Activated T-cell treated with anti-CD3 and anti-CD28 coated beads, Interleukin-2, amount 50 U/mL, for 72 hours (primary cell): ENCODE measurements at regions not wholly inside any gene's neighbourhood (a gene's known extent, or its start where the extent isn't known, plus 50 kb on each side); places are given as distances from the start of the nearest gene placed in this dataset.

Experiments used
- ATAC-seq, 2 donors: fragments of 150-1000 bp; cut with Tn5 transposase; replicated peaks in 1 of 2; 2 replicates each; pipeline ENCODE4 v1.10.0; 2021; ENCODE audit warnings: moderate library complexity in 2 of 2, mild to moderate bottlenecking in 1 of 2
- DNase-seq, 2 donors: peaks; one replicate each; pipeline ENCODE4 v3.0.0; 2021 to 2022; ENCODE audit warnings: mixed read lengths in 1 of 2
- H3K27ac Mint-ChIP-seq: one replicate; pipeline ENCODE4 v1.8.0; 2022; ENCODE audit warnings: mild to moderate bottlenecking, moderate library complexity, mixed read lengths
- H3K27me3 Mint-ChIP-seq: one replicate; pipeline ENCODE4 v1.8.0; 2022; ENCODE audit warnings: low read depth, mixed read lengths
- H3K36me3 Mint-ChIP-seq, 2 donors: one replicate each; pipeline ENCODE4 v1.8.0; 2022; ENCODE audit warnings: mixed read lengths in 2 of 2, mild to moderate bottlenecking in 1 of 2; ENCODE audit not compliant: insufficient read depth in 2 of 2
- H3K4me1 Mint-ChIP-seq: one replicate; pipeline ENCODE4 v1.8.0; 2022; ENCODE audit warnings: low read depth, mixed read lengths
- H3K4me3 Mint-ChIP-seq, 2 donors: one replicate each; pipeline ENCODE4 v1.8.0; 2022; ENCODE audit warnings: mild to moderate bottlenecking in 2 of 2, mixed read lengths in 2 of 2, moderate library complexity in 2 of 2
- H3K9me3 Mint-ChIP-seq, 2 donors: one replicate each; pipeline ENCODE4 v1.8.0; 2022; ENCODE audit warnings: mixed read lengths in 2 of 2

- no peak overlapping the region for H3K4me3 Mint-ChIP-seq
- no peak for ATAC-seq
- H3K27me3 Mint-ChIP-seq, result no peaks in the 10 kb centered on the region
- peaks cover 23% of the 10 kb centered on the region for H3K4me1 Mint-ChIP-seq
- no peak for DNase-seq
- no peaks in the 10 kb centered on the region for H3K9me3 Mint-ChIP-seq
- no peak overlapping the region for H3K27ac Mint-ChIP-seq
- H3K36me3 Mint-ChIP-seq, result no peaks in the 10 kb centered on the region
These were observed 73.1 kb upstream of the PRDX6 start for GRCh38 chr1:173403996-173404395.

- Mint-ChIP-seq H3K9me3 (no peaks in the 10 kb centered on the region), H3K36me3 (no peaks in the 10 kb centered on the region), H3K27ac (no peak overlapping the region), H3K4me1 (peaks cover 34% of the 10 kb centered on the region), H3K4me3 (no peak overlapping the region), H3K27me3 (no peaks in the 10 kb centered on the region)
- ATAC-seq, result no peak
- no peak for DNase-seq
These were observed 71.9 kb upstream of the PRDX6 start for GRCh38 chr1:173405281-173405680.

GRCh38 chr1:173405834-173406233 is 71.3 kb upstream of the PRDX6 start:
- Mint-ChIP-seq H3K36me3 (no peaks in the 10 kb centered on the region), H3K9me3 (no peaks in the 10 kb centered on the region), H3K27me3 (no peaks in the 10 kb centered on the region), H3K27ac (no peak overlapping the region), H3K4me3 (no peak overlapping the region), H3K4me1 (peaks cover 39% of the 10 kb centered on the region)
- DNase-seq, result peak in 1 of 2 donors; percentile 18
- no peak for ATAC-seq

- H3K36me3 Mint-ChIP-seq, result no peaks in the 10 kb centered on the region
- H3K27me3 Mint-ChIP-seq, result no peaks in the 10 kb centered on the region
- peaks cover 46% of the 10 kb centered on the region for H3K4me1 Mint-ChIP-seq
- H3K9me3 Mint-ChIP-seq, result no peaks in the 10 kb centered on the region
- no peak for ATAC-seq
- H3K27ac Mint-ChIP-seq, result no peak overlapping the region
- no peak for DNase-seq
- H3K4me3 Mint-ChIP-seq, result peak overlapping the region; percentile 66 to 74
These were observed 70.3 kb upstream of the PRDX6 start for GRCh38 chr1:173406783-173407230.

GRCh38 chr1:173407846-173408245 is 69.3 kb upstream of the PRDX6 start:
- H3K27ac Mint-ChIP-seq, result peak overlapping the region; percentile 30
- no peaks in the 10 kb centered on the region for H3K27me3 Mint-ChIP-seq
- DNase-seq (no peak), ATAC-seq (no peak)
- peaks cover 46% of the 10 kb centered on the region for H3K4me1 Mint-ChIP-seq
- H3K36me3 Mint-ChIP-seq, result no peaks in the 10 kb centered on the region
- no peaks in the 10 kb centered on the region for H3K9me3 Mint-ChIP-seq
- H3K4me3 Mint-ChIP-seq, result no peak overlapping the region

- ATAC-seq (no peak), DNase-seq (no peak)
- no peaks in the 10 kb centered on the region for H3K27me3 Mint-ChIP-seq
- H3K36me3 Mint-ChIP-seq, result no peaks in the 10 kb centered on the region
- H3K27ac Mint-ChIP-seq, result no peak overlapping the region
- H3K4me1 Mint-ChIP-seq, result peaks cover 46% of the 10 kb centered on the region
- no peaks in the 10 kb centered on the region for H3K9me3 Mint-ChIP-seq
- H3K4me3 Mint-ChIP-seq, result no peak overlapping the region
These were observed 68.2 kb upstream of the PRDX6 start for GRCh38 chr1:173408886-173409285.

GRCh38 chr1:173409613-173410012 is 67.5 kb upstream of the PRDX6 start:
- Mint-ChIP-seq H3K4me1 (peaks cover 46% of the 10 kb centered on the region), H3K27me3 (no peaks in the 10 kb centered on the region), H3K27ac (no peak overlapping the region), H3K4me3 (peak overlapping the region in 1 of 2 donors; percentile 23), H3K9me3 (no peaks in the 10 kb centered on the region), H3K36me3 (no peaks in the 10 kb centered on the region)
- DNase-seq (no peak), ATAC-seq (no peak)

GRCh38 chr1:173410133-173410793 is 66.9 kb upstream of the PRDX6 start:
- Mint-ChIP-seq H3K4me3 (peak overlapping the region; percentile 35 to 36), H3K27me3 (no peaks in the 10 kb centered on the region), H3K27ac (peak overlapping the region; percentile 39), H3K9me3 (no peaks in the 10 kb centered on the region), H3K4me1 (peaks cover 50% of the 10 kb centered on the region), H3K36me3 (no peaks in the 10 kb centered on the region)
- ATAC-seq (peak; percentile 62 to 70), DNase-seq (no peak)

- H3K9me3 Mint-ChIP-seq, result no peaks in the 10 kb centered on the region
- no peaks in the 10 kb centered on the region for H3K27me3 Mint-ChIP-seq
- DNase-seq (no peak), ATAC-seq (peak; percentile 47 to 53)
- peaks cover 52% of the 10 kb centered on the region for H3K4me1 Mint-ChIP-seq
- H3K36me3 Mint-ChIP-seq, result no peaks in the 10 kb centered on the region
- H3K27ac Mint-ChIP-seq, result no peak overlapping the region
- peak overlapping the region; percentile 35 to 36 for H3K4me3 Mint-ChIP-seq
These were observed 66.3 kb upstream of the PRDX6 start for GRCh38 chr1:173410794-173411236.

- H3K27me3 Mint-ChIP-seq, result no peaks in the 10 kb centered on the region
- ATAC-seq, result no peak
- no peak for DNase-seq
- H3K9me3 Mint-ChIP-seq, result no peaks in the 10 kb centered on the region
- peaks cover 46% of the 10 kb centered on the region for H3K4me1 Mint-ChIP-seq
- H3K36me3 Mint-ChIP-seq, result no peaks in the 10 kb centered on the region
- H3K4me3 Mint-ChIP-seq, result no peak overlapping the region
- H3K27ac Mint-ChIP-seq, result no peak overlapping the region
These were observed 65.0 kb upstream of the PRDX6 start for GRCh38 chr1:173411835-173412742.

GRCh38 chr1:173413271-173413707 is 63.8 kb upstream of the PRDX6 start:
- Mint-ChIP-seq H3K4me1 (peaks cover 38% of the 10 kb centered on the region), H3K27me3 (no peaks in the 10 kb centered on the region), H3K27ac (no peak overlapping the region), H3K36me3 (no peaks in the 10 kb centered on the region), H3K4me3 (no peak overlapping the region), H3K9me3 (no peaks in the 10 kb centered on the region)
- DNase-seq, result no peak
- no peak for ATAC-seq

- no peak overlapping the region for H3K4me3 Mint-ChIP-seq
- no peak overlapping the region for H3K27ac Mint-ChIP-seq
- no peaks in the 10 kb centered on the region for H3K36me3 Mint-ChIP-seq
- no peaks in the 10 kb centered on the region for H3K27me3 Mint-ChIP-seq
- no peaks in the 10 kb centered on the region for H3K9me3 Mint-ChIP-seq
- ATAC-seq (no peak), DNase-seq (no peak)
- peaks cover 44% of the 10 kb centered on the region for H3K4me1 Mint-ChIP-seq
These were observed 63.0 kb upstream of the PRDX6 start for GRCh38 chr1:173414136-173414535.

- Mint-ChIP-seq H3K4me1 (peaks cover 40% of the 10 kb centered on the region), H3K9me3 (no peaks in the 10 kb centered on the region), H3K36me3 (no peaks in the 10 kb centered on the region), H3K27ac (no peak overlapping the region), H3K27me3 (no peaks in the 10 kb centered on the region), H3K4me3 (no peak overlapping the region)
- DNase-seq (no peak), ATAC-seq (no peak)
These were observed 62.5 kb upstream of the PRDX6 start for GRCh38 chr1:173414539-173415226.
